ENCODE measurements at regions not wholly inside any gene's neighbourhood (a gene's known extent, or its start where the extent isn't known, plus 50 kb on each side); places are given as distances from the start of the nearest gene placed in this dataset.

GRCh38 chr6:163640641-163641040 is 226.1 kb downstream of the QKI start:
- ChIA-PET POLR2A (no interaction called here), CTCF (interaction anchor here (0.6 kb wide), 1 partner anchor 258 kb away, joined by 5 read pairs; no protein-coding TSS in a partner anchor)
- H3K4me1 Mint-ChIP-seq = peaks cover 0 to 2% (median 0%) of the 10 kb centered on the region in 7 donors
- H3K4me3 ChIP-seq (ENCODE audit: low read length) = no peak overlapping the region
- H3K27ac ChIP-seq (ENCODE audit: low read depth, low read length) = no peak overlapping the region
- H3K27ac Mint-ChIP-seq = no peak overlapping the region
- no peaks in the 10 kb centered on the region for H3K4me1 ChIP-seq (ENCODE audit: control insufficient read depth in 2 of 2, insufficient read depth in 2 of 2, low read length in 2 of 2)
- no peaks in the 10 kb centered on the region for H3K27me3 ChIP-seq (ENCODE audit: control insufficient read depth in 2 of 2, insufficient read depth in 2 of 2, low read length in 2 of 2)
- intact Hi-C loops (cut with micrococcal nuclease) = no loop called here
- H3K36me3 ChIP-seq (ENCODE audit: control insufficient read depth in 2 of 3, insufficient read depth in 3 of 3, low read length in 3 of 3) = no peaks in the 10 kb centered on the region
- H3K4me3 Mint-ChIP-seq = no peak overlapping the region
- H3K9me3 Mint-ChIP-seq = no peaks in the 10 kb centered on the region
- H3K27me3 Mint-ChIP-seq = peaks cover 0 to 9% (median 5%) of the 10 kb centered on the region in 5 donors
- no peaks in the 10 kb centered on the region for H3K36me3 Mint-ChIP-seq
- H3K9me3 ChIP-seq (ENCODE audit: control insufficient read depth in 2 of 3, low read length in 3 of 3) = no peaks in the 10 kb centered on the region
- DNase-seq (no peak), ATAC-seq (no peak)

GRCh38 chr6:163637524-163637923 is 223.0 kb downstream of the QKI start:
- H3K27me3 ChIP-seq (ENCODE audit: control insufficient read depth in 2 of 2, insufficient read depth in 2 of 2, low read length in 2 of 2) = no peaks in the 10 kb centered on the region
- no peak overlapping the region for H3K27ac Mint-ChIP-seq
- DNase-seq (no peak), ATAC-seq (no peak)
- no peak overlapping the region for H3K27ac ChIP-seq (ENCODE audit: low read depth, low read length)
- no peaks in the 10 kb centered on the region for H3K36me3 Mint-ChIP-seq
- H3K27me3 Mint-ChIP-seq = peaks cover 3 to 23% (median 17%) of the 10 kb centered on the region in 5 donors
- H3K9me3 ChIP-seq (ENCODE audit: control insufficient read depth in 2 of 3, low read length in 3 of 3) = no peaks in the 10 kb centered on the region
- H3K9me3 Mint-ChIP-seq = peaks cover 0 to 9% (median 0%) of the 10 kb centered on the region in 11 donors
- H3K4me1 ChIP-seq (ENCODE audit: control insufficient read depth in 2 of 2, insufficient read depth in 2 of 2, low read length in 2 of 2) = no peaks in the 10 kb centered on the region
- ChIA-PET CTCF (no interaction called here), POLR2A (interaction anchor here (0.5 kb wide), 1 partner anchor 1878 kb away, joined by 3 read pairs; no protein-coding TSS in a partner anchor)
- intact Hi-C loops (cut with micrococcal nuclease) = no loop called here
- no peaks in the 10 kb centered on the region for H3K36me3 ChIP-seq (ENCODE audit: control insufficient read depth in 2 of 3, insufficient read depth in 3 of 3, low read length in 3 of 3)
- H3K4me3 Mint-ChIP-seq = no peak overlapping the region
- H3K4me1 Mint-ChIP-seq = peaks cover 0 to 2% (median 0%) of the 10 kb centered on the region in 7 donors
- H3K4me3 ChIP-seq (ENCODE audit: low read length) = no peak overlapping the region

DNA sequence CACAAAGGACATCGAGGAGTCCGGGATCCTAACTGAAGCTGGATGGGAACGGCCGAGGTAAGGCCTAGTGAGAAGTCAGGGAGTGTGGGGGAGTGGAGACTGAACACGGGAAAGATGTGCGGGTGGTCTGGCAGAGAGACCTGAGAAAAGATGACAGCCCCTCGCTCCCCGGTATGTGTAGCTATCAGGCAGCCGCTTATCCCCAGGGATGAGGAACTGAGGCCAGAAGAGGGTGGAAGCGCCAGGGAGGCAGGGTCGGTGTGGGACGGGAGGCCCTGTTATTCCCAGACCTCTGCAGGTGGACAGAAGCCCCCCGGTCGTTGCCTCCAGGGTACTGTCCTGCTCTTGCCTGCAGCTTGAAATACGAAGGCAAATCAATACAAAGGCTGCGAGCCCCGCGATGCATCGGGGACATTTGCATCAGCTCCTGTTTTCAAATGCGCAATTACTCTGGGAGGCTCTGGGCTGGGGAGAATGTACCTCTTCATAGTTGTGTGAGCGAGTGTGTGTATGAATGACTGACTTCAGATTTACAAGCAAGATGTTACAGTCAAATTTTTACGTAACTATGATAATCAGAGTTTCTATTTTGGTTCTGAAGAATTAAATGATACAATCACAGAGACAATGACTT is 221.3 kb downstream of the QKI start:
- H3K4me1 Mint-ChIP-seq = peaks cover 0 to 2% (median 0%) of the 10 kb centered on the region in 7 donors
- H3K4me3 Mint-ChIP-seq = no peak overlapping the region
- no peaks in the 10 kb centered on the region for H3K9me3 ChIP-seq (ENCODE audit: control insufficient read depth in 2 of 3, low read length in 3 of 3)
- POLR2A ChIA-PET = no interaction called here
- CTCF ChIA-PET = no interaction called here
- no peaks in the 10 kb centered on the region for H3K36me3 Mint-ChIP-seq
- H3K4me3 ChIP-seq (ENCODE audit: low read length) = no peak overlapping the region
- no peaks in the 10 kb centered on the region for H3K36me3 ChIP-seq (ENCODE audit: control insufficient read depth in 2 of 3, insufficient read depth in 3 of 3, low read length in 3 of 3)
- H3K4me1 ChIP-seq (ENCODE audit: control insufficient read depth in 2 of 2, insufficient read depth in 2 of 2, low read length in 2 of 2) = no peaks in the 10 kb centered on the region
- intact Hi-C loops (cut with micrococcal nuclease) = no loop called here
- DNase-seq (no peak), ATAC-seq (no peak)
- H3K27ac Mint-ChIP-seq = no peak overlapping the region
- peaks cover 0 to 9% (median 0%) of the 10 kb centered on the region in 11 donors for H3K9me3 Mint-ChIP-seq
- H3K27me3 ChIP-seq (ENCODE audit: control insufficient read depth in 2 of 2, insufficient read depth in 2 of 2, low read length in 2 of 2) = no peaks in the 10 kb centered on the region
- peaks cover 5 to 32% (median 27%) of the 10 kb centered on the region in 5 donors for H3K27me3 Mint-ChIP-seq
- no peak overlapping the region for H3K27ac ChIP-seq (ENCODE audit: low read depth, low read length)

DNA sequence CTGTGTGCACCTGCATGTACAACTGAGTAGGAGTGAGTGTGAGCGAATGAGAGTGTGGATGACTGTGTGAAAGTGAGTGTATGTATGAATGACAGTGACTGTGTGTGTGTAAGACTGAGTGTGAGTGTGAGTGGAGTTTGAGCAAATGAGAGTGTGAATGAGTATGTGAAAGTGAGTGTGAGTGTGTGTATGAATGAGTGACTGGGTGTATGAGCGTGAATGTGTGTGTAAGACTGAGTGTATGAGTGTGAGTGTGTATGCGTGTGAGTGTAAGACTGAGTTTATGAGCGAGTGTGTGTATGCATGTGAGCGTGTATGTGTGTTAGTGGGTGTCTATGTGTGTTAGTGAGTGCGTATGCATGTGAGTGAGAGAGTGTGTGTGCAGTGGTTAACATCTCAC is 220.8 kb downstream of the QKI start:
- H3K36me3 Mint-ChIP-seq = no peaks in the 10 kb centered on the region
- H3K27me3 Mint-ChIP-seq = peaks cover 5 to 33% (median 27%) of the 10 kb centered on the region in 5 donors
- no peak overlapping the region for H3K4me3 ChIP-seq (ENCODE audit: low read length)
- ATAC-seq (no peak), DNase-seq (no peak)
- ChIA-PET CTCF (no interaction called here), POLR2A (no interaction called here)
- no peaks in the 10 kb centered on the region for H3K27me3 ChIP-seq (ENCODE audit: control insufficient read depth in 2 of 2, insufficient read depth in 2 of 2, low read length in 2 of 2)
- no peaks in the 10 kb centered on the region for H3K36me3 ChIP-seq (ENCODE audit: control insufficient read depth in 2 of 3, insufficient read depth in 3 of 3, low read length in 3 of 3)
- intact Hi-C loops (cut with micrococcal nuclease) = no loop called here
- no peak overlapping the region for H3K27ac Mint-ChIP-seq
- H3K9me3 ChIP-seq (ENCODE audit: control insufficient read depth in 2 of 3, low read length in 3 of 3) = no peaks in the 10 kb centered on the region
- H3K4me1 ChIP-seq (ENCODE audit: control insufficient read depth in 2 of 2, insufficient read depth in 2 of 2, low read length in 2 of 2) = no peaks in the 10 kb centered on the region
- no peak overlapping the region for H3K4me3 Mint-ChIP-seq
- peaks cover 0 to 2% (median 0%) of the 10 kb centered on the region in 7 donors for H3K4me1 Mint-ChIP-seq
- peaks cover 0 to 9% (median 0%) of the 10 kb centered on the region in 11 donors for H3K9me3 Mint-ChIP-seq
- H3K27ac ChIP-seq (ENCODE audit: low read depth, low read length) = no peak overlapping the region

GRCh38 chr6:163634211-163635171 is 220.0 kb downstream of the QKI start:
- intact Hi-C loops (cut with micrococcal nuclease) = no loop called here
- no peak for DNase-seq
- Mint-ChIP-seq H3K27ac (no peak overlapping the region), H3K27me3 (peaks cover 12 to 41% (median 34%) of the 10 kb centered on the region in 5 donors), H3K9me3 (peaks cover 0 to 9% (median 0%) of the 10 kb centered on the region in 11 donors), H3K4me3 (no peak overlapping the region), H3K36me3 (no peaks in the 10 kb centered on the region), H3K4me1 (peaks cover 0 to 2% (median 0%) of the 10 kb centered on the region in 7 donors)
- no peak overlapping the region for H3K4me3 ChIP-seq (ENCODE audit: low read length)
- ChIA-PET CTCF (no interaction called here), POLR2A (no interaction called here)
- ATAC-seq = no peak
- no peak overlapping the region for H3K27ac ChIP-seq (ENCODE audit: low read depth, low read length)
- H3K27me3 ChIP-seq (ENCODE audit: control insufficient read depth in 2 of 2, insufficient read depth in 2 of 2, low read length in 2 of 2) = no peaks in the 10 kb centered on the region
- H3K36me3 ChIP-seq (ENCODE audit: control insufficient read depth in 2 of 3, insufficient read depth in 3 of 3, low read length in 3 of 3) = no peaks in the 10 kb centered on the region
- H3K4me1 ChIP-seq (ENCODE audit: control insufficient read depth in 2 of 2, insufficient read depth in 2 of 2, low read length in 2 of 2) = no peaks in the 10 kb centered on the region
- H3K9me3 ChIP-seq (ENCODE audit: control insufficient read depth in 2 of 3, low read length in 3 of 3) = no peaks in the 10 kb centered on the region

- H3K27me3 Mint-ChIP-seq = peaks cover 17 to 37% (median 34%) of the 10 kb centered on the region in 5 donors
- CTCF ChIA-PET = no interaction called here
- ATAC-seq = no peak
- no peak for DNase-seq
- POLR2A ChIA-PET = no interaction called here
- peaks cover 0 to 9% (median 0%) of the 10 kb centered on the region in 11 donors for H3K9me3 Mint-ChIP-seq
- no peak overlapping the region for H3K4me3 Mint-ChIP-seq
- intact Hi-C loops (cut with micrococcal nuclease) = no loop called here
- no peaks in the 10 kb centered on the region for H3K4me1 Mint-ChIP-seq
- Histone ChIP-seq H3K4me3 (ENCODE audit: low read length) (no peak overlapping the region), H3K4me1 (ENCODE audit: control insufficient read depth in 2 of 2, insufficient read depth in 2 of 2, low read length in 2 of 2) (no peaks in the 10 kb centered on the region), H3K36me3 (ENCODE audit: control insufficient read depth in 2 of 3, insufficient read depth in 3 of 3, low read length in 3 of 3) (no peaks in the 10 kb centered on the region), H3K9me3 (ENCODE audit: control insufficient read depth in 2 of 3, low read length in 3 of 3) (no peaks in the 10 kb centered on the region), H3K27ac (ENCODE audit: low read depth, low read length) (no peak overlapping the region), H3K27me3 (ENCODE audit: control insufficient read depth in 2 of 2, insufficient read depth in 2 of 2, low read length in 2 of 2) (no peaks in the 10 kb centered on the region)
- H3K27ac Mint-ChIP-seq = no peak overlapping the region
- H3K36me3 Mint-ChIP-seq = no peaks in the 10 kb centered on the region
Observed at GRCh38 chr6:163630991-163631390, 216.5 kb downstream of the QKI start.
